ENCODE measurements at regions not wholly inside any gene's neighbourhood (a gene's known extent, or its start where the extent isn't known, plus 50 kb on each side); places are given as distances from the start of the nearest gene placed in this dataset.

DNA sequence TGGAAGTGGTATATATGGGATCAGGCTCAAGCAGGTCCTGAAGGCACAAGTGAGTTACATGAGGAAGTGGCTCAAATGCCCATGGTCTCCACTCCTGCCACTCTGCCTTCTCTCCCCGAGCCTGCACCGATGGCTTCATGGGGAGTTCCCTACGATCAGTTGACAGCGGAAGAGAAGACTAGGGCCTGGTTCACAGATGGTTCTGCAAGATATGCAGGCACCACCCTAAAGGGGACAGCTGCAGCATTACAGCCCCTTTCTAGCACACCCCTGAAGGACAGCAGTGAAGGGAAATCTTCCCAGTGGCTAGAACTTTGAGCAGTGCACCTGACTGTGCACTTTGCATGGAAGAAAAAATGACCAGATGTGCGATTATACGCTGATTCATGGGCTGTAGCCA, 95.3 kb downstream of the HOXA1 start:
- no peak for TF ChIP-seq POLR2AphosphoS5 (IDR thresholded peaks at IDR 0.05; ENCODE audit: low read depth)
- TF ChIP-seq, protein P1, sequence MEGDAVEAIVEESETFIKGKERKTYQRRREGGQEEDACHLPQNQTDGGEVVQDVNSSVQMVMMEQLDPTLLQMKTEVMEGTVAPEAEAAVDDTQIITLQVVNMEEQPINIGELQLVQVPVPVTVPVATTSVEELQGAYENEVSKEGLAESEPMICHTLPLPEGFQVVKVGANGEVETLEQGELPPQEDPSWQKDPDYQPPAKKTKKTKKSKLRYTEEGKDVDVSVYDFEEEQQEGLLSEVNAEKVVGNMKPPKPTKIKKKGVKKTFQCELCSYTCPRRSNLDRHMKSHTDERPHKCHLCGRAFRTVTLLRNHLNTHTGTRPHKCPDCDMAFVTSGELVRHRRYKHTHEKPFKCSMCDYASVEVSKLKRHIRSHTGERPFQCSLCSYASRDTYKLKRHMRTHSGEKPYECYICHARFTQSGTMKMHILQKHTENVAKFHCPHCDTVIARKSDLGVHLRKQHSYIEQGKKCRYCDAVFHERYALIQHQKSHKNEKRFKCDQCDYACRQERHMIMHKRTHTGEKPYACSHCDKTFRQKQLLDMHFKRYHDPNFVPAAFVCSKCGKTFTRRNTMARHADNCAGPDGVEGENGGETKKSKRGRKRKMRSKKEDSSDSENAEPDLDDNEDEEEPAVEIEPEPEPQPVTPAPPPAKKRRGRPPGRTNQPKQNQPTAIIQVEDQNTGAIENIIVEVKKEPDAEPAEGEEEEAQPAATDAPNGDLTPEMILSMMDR (IDR thresholded peaks at IDR 0.05; ENCODE audit: insufficient read depth, low read length): no peak
- TF ChIP-seq, protein P2, sequence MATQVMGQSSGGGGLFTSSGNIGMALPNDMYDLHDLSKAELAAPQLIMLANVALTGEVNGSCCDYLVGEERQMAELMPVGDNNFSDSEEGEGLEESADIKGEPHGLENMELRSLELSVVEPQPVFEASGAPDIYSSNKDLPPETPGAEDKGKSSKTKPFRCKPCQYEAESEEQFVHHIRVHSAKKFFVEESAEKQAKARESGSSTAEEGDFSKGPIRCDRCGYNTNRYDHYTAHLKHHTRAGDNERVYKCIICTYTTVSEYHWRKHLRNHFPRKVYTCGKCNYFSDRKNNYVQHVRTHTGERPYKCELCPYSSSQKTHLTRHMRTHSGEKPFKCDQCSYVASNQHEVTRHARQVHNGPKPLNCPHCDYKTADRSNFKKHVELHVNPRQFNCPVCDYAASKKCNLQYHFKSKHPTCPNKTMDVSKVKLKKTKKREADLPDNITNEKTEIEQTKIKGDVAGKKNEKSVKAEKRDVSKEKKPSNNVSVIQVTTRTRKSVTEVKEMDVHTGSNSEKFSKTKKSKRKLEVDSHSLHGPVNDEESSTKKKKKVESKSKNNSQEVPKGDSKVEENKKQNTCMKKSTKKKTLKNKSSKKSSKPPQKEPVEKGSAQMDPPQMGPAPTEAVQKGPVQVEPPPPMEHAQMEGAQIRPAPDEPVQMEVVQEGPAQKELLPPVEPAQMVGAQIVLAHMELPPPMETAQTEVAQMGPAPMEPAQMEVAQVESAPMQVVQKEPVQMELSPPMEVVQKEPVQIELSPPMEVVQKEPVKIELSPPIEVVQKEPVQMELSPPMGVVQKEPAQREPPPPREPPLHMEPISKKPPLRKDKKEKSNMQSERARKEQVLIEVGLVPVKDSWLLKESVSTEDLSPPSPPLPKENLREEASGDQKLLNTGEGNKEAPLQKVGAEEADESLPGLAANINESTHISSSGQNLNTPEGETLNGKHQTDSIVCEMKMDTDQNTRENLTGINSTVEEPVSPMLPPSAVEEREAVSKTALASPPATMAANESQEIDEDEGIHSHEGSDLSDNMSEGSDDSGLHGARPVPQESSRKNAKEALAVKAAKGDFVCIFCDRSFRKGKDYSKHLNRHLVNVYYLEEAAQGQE (IDR thresholded peaks at IDR 0.05; ENCODE audit: insufficient replicate concordance, low read depth): no peak

Data from HL-60 (cell line).